Fibroblast of lung (primary cell): ENCODE measurements at regions not wholly inside any gene's neighbourhood (a gene's known extent, or its start where the extent isn't known, plus 50 kb on each side); places are given as distances from the start of the nearest gene placed in this dataset.
"Not testable (repeated sequence)": the region's sequence is repeated elsewhere in the genome, so short reads cannot be mapped to it uniquely, and the experiment has no call there.

ENCODE experiments used
- EZH2 ChIP-seq: IDR thresholded peaks from 2 replicates; pipeline ENCODE4 v1.5.1; 2012; ENCODE audit warnings: low read length, control low read depth, mild to moderate bottlenecking; ENCODE audit errors: missing control alignments
- TF ChIP-seq, protein P1 (sequence below), 2 donors: IDR thresholded peaks in 1 of 2; conservative IDR thresholded peaks in 1 of 2; 1 replicate in 1 of 2; 2 replicates in 1 of 2; pipeline ENCODE4 v1.5.1; 2011 to 2012; ENCODE audit warnings: low read length in 2 of 2, control low read depth in 1 of 2, inconsistent platforms in 1 of 2, low read depth in 1 of 2, mild to moderate bottlenecking in 1 of 2

DNA sequence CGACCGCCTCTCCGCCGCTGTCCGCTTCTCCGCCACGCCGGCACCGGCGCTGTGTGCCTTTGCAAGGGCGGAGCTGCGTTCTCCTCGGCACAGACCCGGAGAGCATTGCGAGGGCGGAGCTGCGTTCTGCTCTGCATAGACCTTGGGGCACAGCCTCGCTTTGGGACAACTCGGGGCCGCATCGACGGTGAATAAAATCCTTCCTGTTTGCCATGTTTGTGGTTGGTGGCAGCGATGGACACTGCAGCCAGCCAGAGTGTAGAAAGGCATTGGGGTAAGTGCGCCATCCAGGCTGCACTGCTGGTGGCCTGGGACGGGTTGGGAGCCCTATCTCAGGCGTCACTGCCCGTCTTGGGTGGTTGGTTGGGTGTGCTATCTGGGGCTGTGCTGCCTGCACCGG is 1899.5 kb downstream of the FOXD4L5 start:
- TF ChIP-seq, protein P1, sequence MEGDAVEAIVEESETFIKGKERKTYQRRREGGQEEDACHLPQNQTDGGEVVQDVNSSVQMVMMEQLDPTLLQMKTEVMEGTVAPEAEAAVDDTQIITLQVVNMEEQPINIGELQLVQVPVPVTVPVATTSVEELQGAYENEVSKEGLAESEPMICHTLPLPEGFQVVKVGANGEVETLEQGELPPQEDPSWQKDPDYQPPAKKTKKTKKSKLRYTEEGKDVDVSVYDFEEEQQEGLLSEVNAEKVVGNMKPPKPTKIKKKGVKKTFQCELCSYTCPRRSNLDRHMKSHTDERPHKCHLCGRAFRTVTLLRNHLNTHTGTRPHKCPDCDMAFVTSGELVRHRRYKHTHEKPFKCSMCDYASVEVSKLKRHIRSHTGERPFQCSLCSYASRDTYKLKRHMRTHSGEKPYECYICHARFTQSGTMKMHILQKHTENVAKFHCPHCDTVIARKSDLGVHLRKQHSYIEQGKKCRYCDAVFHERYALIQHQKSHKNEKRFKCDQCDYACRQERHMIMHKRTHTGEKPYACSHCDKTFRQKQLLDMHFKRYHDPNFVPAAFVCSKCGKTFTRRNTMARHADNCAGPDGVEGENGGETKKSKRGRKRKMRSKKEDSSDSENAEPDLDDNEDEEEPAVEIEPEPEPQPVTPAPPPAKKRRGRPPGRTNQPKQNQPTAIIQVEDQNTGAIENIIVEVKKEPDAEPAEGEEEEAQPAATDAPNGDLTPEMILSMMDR (conservative IDR thresholded peaks at IDR 0.05 in 1 of 2, IDR thresholded peaks at IDR 0.05 in 1 of 2; ENCODE audit: low read depth in 1 of 2, low read length in 2 of 2): not testable (repeated sequence)
- TF ChIP-seq EZH2: not testable (repeated sequence)
